ENCODE measurements at regions not wholly inside any gene's neighbourhood (a gene's known extent, or its start where the extent isn't known, plus 50 kb on each side); places are given as distances from the start of the nearest gene placed in this dataset.

GRCh38 chr9:18362901-18363685 lies 110.9 kb upstream of the ADAMTSL1 start:
- BruUV-seq (replicated peaks): no TSS peak
- Histone ChIP-seq H3K27me3 (ENCODE audit: insufficient read depth, low read length) (no peaks in the 10 kb centered on the region), H3K27ac (ENCODE audit: low read depth, low read length) (no peak overlapping the region), H3K4me1 (ENCODE audit: control insufficient read depth in 1 of 2, insufficient read depth in 2 of 2, low read length in 2 of 2) (no peaks in the 10 kb centered on the region), H3K36me3 (ENCODE audit: control insufficient read depth in 1 of 2, insufficient read depth in 2 of 2, low read length in 2 of 2) (no peaks in the 10 kb centered on the region), H3K4me2 (ENCODE audit: low read length) (no peak overlapping the region), H2AFZ (ENCODE audit: low read depth, low read length, poor library complexity, severe bottlenecking) (no peak overlapping the region), H3K9me3 (ENCODE audit: control insufficient read depth in 1 of 2, insufficient read depth in 1 of 2, low read depth in 1 of 2, low read length in 2 of 2) (no peaks in the 10 kb centered on the region), H3K9me2 (ENCODE audit: insufficient read depth) (no peaks in the 10 kb centered on the region), H3K79me2 (ENCODE audit: insufficient read depth, low read length) (no peaks in the 10 kb centered on the region), H3K9ac (ENCODE audit: low read length) (no peak overlapping the region), H3K4me3 (replicated peaks in 1 of 2; ENCODE audit: low read depth in 1 of 2, low read length in 2 of 2) (no peak overlapping the region), H4K20me1 (ENCODE audit: insufficient read depth) (no peaks in the 10 kb centered on the region; the same call in 1 of the 2 replicates)
- TF ChIP-seq, protein P1, sequence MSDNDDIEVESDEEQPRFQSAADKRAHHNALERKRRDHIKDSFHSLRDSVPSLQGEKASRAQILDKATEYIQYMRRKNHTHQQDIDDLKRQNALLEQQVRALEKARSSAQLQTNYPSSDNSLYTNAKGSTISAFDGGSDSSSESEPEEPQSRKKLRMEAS (IDR thresholded peaks at IDR 0.05): no peak
- TF ChIP-seq CEBPB (IDR thresholded peaks at IDR 0.05; ENCODE audit: low read depth): no peak
- no peak for TF ChIP-seq ZFX (IDR thresholded peaks at IDR 0.05)
- TF ChIP-seq YY1 (IDR thresholded peaks at IDR 0.05; ENCODE audit: extremely low read depth, insufficient replicate concordance, low read depth, low read length): no peak
- TF ChIP-seq EZH2phosphoT487 (IDR thresholded peaks at IDR 0.05; ENCODE audit: borderline replicate concordance): no peak
- no peak for TF ChIP-seq TCF7L2 (IDR thresholded peaks at IDR 0.05; ENCODE audit: borderline replicate concordance, extremely low read depth, insufficient read depth, insufficient read length)
- TF ChIP-seq ZNF274 (IDR thresholded peaks at IDR 0.05; ENCODE audit: low read depth, low read length): no peak
- no peak for TF ChIP-seq EGR1 (IDR thresholded peaks at IDR 0.05; ENCODE audit: low read depth)
- TF ChIP-seq, protein P2, sequence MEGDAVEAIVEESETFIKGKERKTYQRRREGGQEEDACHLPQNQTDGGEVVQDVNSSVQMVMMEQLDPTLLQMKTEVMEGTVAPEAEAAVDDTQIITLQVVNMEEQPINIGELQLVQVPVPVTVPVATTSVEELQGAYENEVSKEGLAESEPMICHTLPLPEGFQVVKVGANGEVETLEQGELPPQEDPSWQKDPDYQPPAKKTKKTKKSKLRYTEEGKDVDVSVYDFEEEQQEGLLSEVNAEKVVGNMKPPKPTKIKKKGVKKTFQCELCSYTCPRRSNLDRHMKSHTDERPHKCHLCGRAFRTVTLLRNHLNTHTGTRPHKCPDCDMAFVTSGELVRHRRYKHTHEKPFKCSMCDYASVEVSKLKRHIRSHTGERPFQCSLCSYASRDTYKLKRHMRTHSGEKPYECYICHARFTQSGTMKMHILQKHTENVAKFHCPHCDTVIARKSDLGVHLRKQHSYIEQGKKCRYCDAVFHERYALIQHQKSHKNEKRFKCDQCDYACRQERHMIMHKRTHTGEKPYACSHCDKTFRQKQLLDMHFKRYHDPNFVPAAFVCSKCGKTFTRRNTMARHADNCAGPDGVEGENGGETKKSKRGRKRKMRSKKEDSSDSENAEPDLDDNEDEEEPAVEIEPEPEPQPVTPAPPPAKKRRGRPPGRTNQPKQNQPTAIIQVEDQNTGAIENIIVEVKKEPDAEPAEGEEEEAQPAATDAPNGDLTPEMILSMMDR (IDR thresholded peaks at IDR 0.05 in 2 of 3, conservative IDR thresholded peaks at IDR 0.05 in 1 of 3; ENCODE audit: borderline replicate concordance in 1 of 3, insufficient read depth in 1 of 3, low read depth in 2 of 3, low read length in 2 of 3): no peak
- TF ChIP-seq JUND (IDR thresholded peaks at IDR 0.05): no peak
- TF ChIP-seq FOSL1 (IDR thresholded peaks at IDR 0.05; ENCODE audit: low read depth): no peak
- no peak for TF ChIP-seq ATF3 (IDR thresholded peaks at IDR 0.05)
- no peak for TF ChIP-seq POLR2A (IDR thresholded peaks at IDR 0.05; ENCODE audit: borderline replicate concordance, extremely low read depth, insufficient read depth, insufficient read length)
- no peak for TF ChIP-seq RAD21 (IDR thresholded peaks at IDR 0.05; ENCODE audit: low read depth)
- POLR2A ChIA-PET: no interaction called here
- RAD21 ChIA-PET (ENCODE audit: low non-redundant PET in 1 of 2, low total read pairs in 2 of 2, uncharacterized antibody in 2 of 2, unreplicated experiment in 2 of 2): no interaction called here
- DNase-seq (ENCODE audit: low read depth, low spot score) (no peak), ATAC-seq (no peak)
- CTCF ChIA-PET: no interaction called here
- intact Hi-C loops (cut with micrococcal nuclease): no loop called here
